ENCODE measurements at regions not wholly inside any gene's neighbourhood (a gene's known extent, or its start where the extent isn't known, plus 50 kb on each side); places are given as distances from the start of the nearest gene placed in this dataset.

DNA sequence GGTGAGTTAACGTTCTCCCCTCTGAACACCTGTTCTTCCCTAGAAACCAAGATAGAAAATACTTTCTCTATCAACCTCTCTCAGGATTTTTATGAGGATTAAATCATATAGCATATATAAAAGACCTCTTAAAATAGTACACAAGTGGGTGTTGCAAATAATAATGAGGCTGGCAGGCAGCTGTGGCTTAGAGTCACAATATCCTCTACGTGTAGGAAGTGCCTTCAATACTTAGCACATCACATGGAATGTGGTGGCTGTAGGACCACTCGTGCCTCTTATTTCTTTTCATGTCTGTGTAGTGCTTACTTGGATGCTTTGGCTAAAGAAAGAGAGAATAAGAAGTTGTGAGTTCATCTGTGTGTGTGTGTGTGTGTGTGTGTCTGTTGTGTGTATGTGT, 96.3 kb downstream of the PRLHR start:
- TF ChIP-seq, protein P1, sequence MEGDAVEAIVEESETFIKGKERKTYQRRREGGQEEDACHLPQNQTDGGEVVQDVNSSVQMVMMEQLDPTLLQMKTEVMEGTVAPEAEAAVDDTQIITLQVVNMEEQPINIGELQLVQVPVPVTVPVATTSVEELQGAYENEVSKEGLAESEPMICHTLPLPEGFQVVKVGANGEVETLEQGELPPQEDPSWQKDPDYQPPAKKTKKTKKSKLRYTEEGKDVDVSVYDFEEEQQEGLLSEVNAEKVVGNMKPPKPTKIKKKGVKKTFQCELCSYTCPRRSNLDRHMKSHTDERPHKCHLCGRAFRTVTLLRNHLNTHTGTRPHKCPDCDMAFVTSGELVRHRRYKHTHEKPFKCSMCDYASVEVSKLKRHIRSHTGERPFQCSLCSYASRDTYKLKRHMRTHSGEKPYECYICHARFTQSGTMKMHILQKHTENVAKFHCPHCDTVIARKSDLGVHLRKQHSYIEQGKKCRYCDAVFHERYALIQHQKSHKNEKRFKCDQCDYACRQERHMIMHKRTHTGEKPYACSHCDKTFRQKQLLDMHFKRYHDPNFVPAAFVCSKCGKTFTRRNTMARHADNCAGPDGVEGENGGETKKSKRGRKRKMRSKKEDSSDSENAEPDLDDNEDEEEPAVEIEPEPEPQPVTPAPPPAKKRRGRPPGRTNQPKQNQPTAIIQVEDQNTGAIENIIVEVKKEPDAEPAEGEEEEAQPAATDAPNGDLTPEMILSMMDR (IDR thresholded peaks at IDR 0.05) = no peak
- no peak for TF ChIP-seq POLR2A (IDR thresholded peaks at IDR 0.05)
- no peak for TF ChIP-seq POLR2AphosphoS5 (IDR thresholded peaks at IDR 0.05)
- no peak for TF ChIP-seq EP300 (IDR thresholded peaks at IDR 0.05; ENCODE audit: low read depth)
